HepG2 (cell line): ENCODE measurements at regions not wholly inside any gene's neighbourhood (a gene's known extent, or its start where the extent isn't known, plus 50 kb on each side); places are given as distances from the start of the nearest gene placed in this dataset.

Experiments used
- CREM ChIP-seq, 2 experiments: sonication (generic) in 1 of 2; formaldehyde crosslinking in 1 of 2; IDR thresholded peaks; 2 replicates each; pipeline versions ENCODE4 v1.4.0 to v1.6.1; 2016 to 2020; ENCODE audit warnings: antibody characterized with exemption in 1 of 2, mild to moderate bottlenecking in 1 of 2, missing genetic modification reagents in 1 of 2
- FOXP1 ChIP-seq, 2 experiments: fragments of 450-650 bp in 1 of 2; IDR thresholded peaks; 2 replicates each; pipeline ENCODE4 v1.6.1; 2017 to 2018; ENCODE audit warnings: antibody characterized with exemption in 1 of 2
- HMG20A ChIP-seq: IDR thresholded peaks from 2 replicates; pipeline ENCODE4 v1.6.1; 2016; ENCODE audit warnings: borderline replicate concordance
- HMGXB3 ChIP-seq: sonication (generic); formaldehyde crosslinking; IDR thresholded peaks from 2 replicates; pipeline ENCODE4 v1.4.0; 2020; ENCODE audit warnings: missing genetic modification reagents, borderline replicate concordance
- ISX ChIP-seq: sonication (generic); formaldehyde crosslinking; conservative IDR thresholded peaks from 2 replicates; pipeline ENCODE4 v1.5.0; 2020; ENCODE audit warnings: missing genetic modification reagents
- KDM4B ChIP-seq: sonication (generic); formaldehyde crosslinking; IDR thresholded peaks from 2 replicates; pipeline ENCODE4 v1.4.0; 2020; ENCODE audit warnings: missing genetic modification reagents
- KLF6 ChIP-seq: IDR thresholded peaks from 2 replicates; pipeline ENCODE4 v1.8.0; 2016; ENCODE audit warnings: missing biosample characterization, missing genetic modification reagents
- MLLT10 ChIP-seq: sonication (generic); formaldehyde crosslinking; IDR thresholded peaks from 2 replicates; pipeline ENCODE4 v1.4.0; 2020; ENCODE audit warnings: missing genetic modification reagents
- NFRKB ChIP-seq: fragments of 450-650 bp; IDR thresholded peaks from 2 replicates; pipeline ENCODE4 v1.6.1; 2017
- PBX3 ChIP-seq: sonication (generic); formaldehyde crosslinking; IDR thresholded peaks from 2 replicates; pipeline ENCODE4 v1.8.1; 2023; ENCODE audit warnings: missing genetic modification reagents, inconsistent platforms, borderline replicate concordance
- PHF21A ChIP-seq: sonication (generic); formaldehyde crosslinking; IDR thresholded peaks from 2 replicates; pipeline ENCODE4 v1.5.0; 2020; ENCODE audit warnings: mild to moderate bottlenecking, missing genetic modification reagents
- POGZ ChIP-seq: sonication (generic); formaldehyde crosslinking; IDR thresholded peaks from 2 replicates; pipeline ENCODE4 v1.4.0; 2020; ENCODE audit warnings: mild to moderate bottlenecking, missing genetic modification reagents
- PTBP1 ChIP-seq: fragments of 200-400 bp; formaldehyde crosslinking; IDR thresholded peaks from 2 replicates; pipeline ENCODE4 v1.6.1; 2018; ENCODE audit warnings: low read length, low read depth; ENCODE audit not compliant: poor library complexity, severe bottlenecking
- SMAD3 ChIP-seq: sonication (generic); formaldehyde crosslinking; IDR thresholded peaks from 2 replicates; pipeline ENCODE4 v1.4.0; 2020; ENCODE audit warnings: missing genetic modification reagents
- TEAD2 ChIP-seq: sonication (generic); formaldehyde crosslinking; IDR thresholded peaks from 2 replicates; pipeline ENCODE4 v1.9.0; 2021; ENCODE audit warnings: missing genetic modification reagents
- TF ChIP-seq, protein P1 (sequence below): sonication (generic); formaldehyde crosslinking; IDR thresholded peaks from 2 replicates; pipeline ENCODE4 v1.4.0; 2020; ENCODE audit warnings: mild to moderate bottlenecking, missing genetic modification reagents
- TF ChIP-seq, protein P2 (sequence below): sonication (generic); formaldehyde crosslinking; IDR thresholded peaks from 2 replicates; pipeline ENCODE4 v1.8.0; 2022; ENCODE audit warnings: missing genetic modification reagents, mild to moderate bottlenecking, borderline replicate concordance
- TF ChIP-seq, protein P3 (sequence below): sonication (generic); formaldehyde crosslinking; IDR thresholded peaks from 2 replicates; pipeline ENCODE4 v1.8.1; 2023; ENCODE audit warnings: mild to moderate bottlenecking, missing genetic modification reagents, borderline replicate concordance
- TF ChIP-seq, protein P4 (sequence below): sonication (generic); formaldehyde crosslinking; IDR thresholded peaks from 2 replicates; pipeline ENCODE4 v1.4.0; 2020; ENCODE audit warnings: mild to moderate bottlenecking, missing genetic modification reagents

GRCh38 chr2:186308347-186308746, 177.7 kb upstream of the ZC3H15 start (continued):
- TF ChIP-seq, protein P1, sequence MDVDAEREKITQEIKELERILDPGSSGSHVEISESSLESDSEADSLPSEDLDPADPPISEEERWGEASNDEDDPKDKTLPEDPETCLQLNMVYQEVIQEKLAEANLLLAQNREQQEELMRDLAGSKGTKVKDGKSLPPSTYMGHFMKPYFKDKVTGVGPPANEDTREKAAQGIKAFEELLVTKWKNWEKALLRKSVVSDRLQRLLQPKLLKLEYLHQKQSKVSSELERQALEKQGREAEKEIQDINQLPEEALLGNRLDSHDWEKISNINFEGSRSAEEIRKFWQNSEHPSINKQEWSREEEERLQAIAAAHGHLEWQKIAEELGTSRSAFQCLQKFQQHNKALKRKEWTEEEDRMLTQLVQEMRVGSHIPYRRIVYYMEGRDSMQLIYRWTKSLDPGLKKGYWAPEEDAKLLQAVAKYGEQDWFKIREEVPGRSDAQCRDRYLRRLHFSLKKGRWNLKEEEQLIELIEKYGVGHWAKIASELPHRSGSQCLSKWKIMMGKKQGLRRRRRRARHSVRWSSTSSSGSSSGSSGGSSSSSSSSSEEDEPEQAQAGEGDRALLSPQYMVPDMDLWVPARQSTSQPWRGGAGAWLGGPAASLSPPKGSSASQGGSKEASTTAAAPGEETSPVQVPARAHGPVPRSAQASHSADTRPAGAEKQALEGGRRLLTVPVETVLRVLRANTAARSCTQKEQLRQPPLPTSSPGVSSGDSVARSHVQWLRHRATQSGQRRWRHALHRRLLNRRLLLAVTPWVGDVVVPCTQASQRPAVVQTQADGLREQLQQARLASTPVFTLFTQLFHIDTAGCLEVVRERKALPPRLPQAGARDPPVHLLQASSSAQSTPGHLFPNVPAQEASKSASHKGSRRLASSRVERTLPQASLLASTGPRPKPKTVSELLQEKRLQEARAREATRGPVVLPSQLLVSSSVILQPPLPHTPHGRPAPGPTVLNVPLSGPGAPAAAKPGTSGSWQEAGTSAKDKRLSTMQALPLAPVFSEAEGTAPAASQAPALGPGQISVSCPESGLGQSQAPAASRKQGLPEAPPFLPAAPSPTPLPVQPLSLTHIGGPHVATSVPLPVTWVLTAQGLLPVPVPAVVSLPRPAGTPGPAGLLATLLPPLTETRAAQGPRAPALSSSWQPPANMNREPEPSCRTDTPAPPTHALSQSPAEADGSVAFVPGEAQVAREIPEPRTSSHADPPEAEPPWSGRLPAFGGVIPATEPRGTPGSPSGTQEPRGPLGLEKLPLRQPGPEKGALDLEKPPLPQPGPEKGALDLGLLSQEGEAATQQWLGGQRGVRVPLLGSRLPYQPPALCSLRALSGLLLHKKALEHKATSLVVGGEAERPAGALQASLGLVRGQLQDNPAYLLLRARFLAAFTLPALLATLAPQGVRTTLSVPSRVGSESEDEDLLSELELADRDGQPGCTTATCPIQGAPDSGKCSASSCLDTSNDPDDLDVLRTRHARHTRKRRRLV, result no peak
- no peak for TF ChIP-seq KDM4B
- peak; percentile 41; the same call in 1 of the 2 replicates for TF ChIP-seq PHF21A
- peak; percentile 85 for TF ChIP-seq POGZ (CRISPR knock-in tag)
- TF ChIP-seq FOXP1 (IDR thresholded peaks at IDR 0.05), result no peak
- TF ChIP-seq FOXP1 (CRISPR knock-in tag; IDR thresholded peaks at IDR 0.05), result no peak
- TF ChIP-seq MLLT10, result no peak
- TF ChIP-seq, protein P2, sequence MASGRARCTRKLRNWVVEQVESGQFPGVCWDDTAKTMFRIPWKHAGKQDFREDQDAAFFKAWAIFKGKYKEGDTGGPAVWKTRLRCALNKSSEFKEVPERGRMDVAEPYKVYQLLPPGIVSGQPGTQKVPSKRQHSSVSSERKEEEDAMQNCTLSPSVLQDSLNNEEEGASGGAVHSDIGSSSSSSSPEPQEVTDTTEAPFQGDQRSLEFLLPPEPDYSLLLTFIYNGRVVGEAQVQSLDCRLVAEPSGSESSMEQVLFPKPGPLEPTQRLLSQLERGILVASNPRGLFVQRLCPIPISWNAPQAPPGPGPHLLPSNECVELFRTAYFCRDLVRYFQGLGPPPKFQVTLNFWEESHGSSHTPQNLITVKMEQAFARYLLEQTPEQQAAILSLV, result no peak
- TF ChIP-seq KLF6 (CRISPR knock-in tag), result no peak
- peak; percentile 73; the same call in 1 of the 2 replicates for TF ChIP-seq HMG20A (CRISPR knock-in tag)
- no peak; the same call in 1 of the 2 replicates for TF ChIP-seq CREM (IDR thresholded peaks at IDR 0.05)
- no peak for TF ChIP-seq CREM (CRISPR knock-in tag; IDR thresholded peaks at IDR 0.05)
- no peak for TF ChIP-seq NFRKB
- peak; percentile 43; the same call in 1 of the 2 replicates for TF ChIP-seq HMGXB3 (CRISPR knock-in tag)
- no peak for TF ChIP-seq ISX (CRISPR knock-in tag)
- TF ChIP-seq, protein P3, sequence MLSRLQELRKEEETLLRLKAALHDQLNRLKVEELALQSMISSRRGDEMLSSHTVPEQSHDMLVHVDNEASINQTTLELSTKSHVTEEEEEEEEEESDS (CRISPR knock-in tag), result 0 out of 2 replicates have a peak, but pooled peaks have one; percentile 40
- no peak for TF ChIP-seq PBX3 (CRISPR knock-in tag)
- TF ChIP-seq SMAD3 (CRISPR knock-in tag), result no peak
- TF ChIP-seq, protein P4, sequence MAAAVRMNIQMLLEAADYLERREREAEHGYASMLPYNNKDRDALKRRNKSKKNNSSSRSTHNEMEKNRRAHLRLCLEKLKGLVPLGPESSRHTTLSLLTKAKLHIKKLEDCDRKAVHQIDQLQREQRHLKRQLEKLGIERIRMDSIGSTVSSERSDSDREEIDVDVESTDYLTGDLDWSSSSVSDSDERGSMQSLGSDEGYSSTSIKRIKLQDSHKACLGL (CRISPR knock-in tag), result no peak
- no peak for TF ChIP-seq TEAD2
- no peak for TF ChIP-seq PTBP1
